ENCODE measurements at regions not wholly inside any gene's neighbourhood (a gene's known extent, or its start where the extent isn't known, plus 50 kb on each side); places are given as distances from the start of the nearest gene placed in this dataset.

GRCh38 chr18:39846265-39846664 lies 2108.8 kb upstream of the PIK3C3 start:
- no peak for DNase-seq (ENCODE audit: low spot score)
- H3K9ac ChIP-seq = no peak overlapping the region
- no peak overlapping the region for H3K4me2 ChIP-seq
- Mint-ChIP-seq H3K36me3 (no peaks in the 10 kb centered on the region), H3K9me3 (peaks cover 4% of the 10 kb centered on the region), H3K4me3 (no peak overlapping the region), H3K4me1 (peaks cover 35% of the 10 kb centered on the region), H3K27ac (no peak overlapping the region), H3K27me3 (ENCODE audit: insufficient read depth, low read depth) (peaks cover 4% of the 10 kb centered on the region)
- no peak overlapping the region for H2AFZ ChIP-seq (replicated peaks)
- peaks cover 29% of the 10 kb centered on the region for H3F3A ChIP-seq (ENCODE audit: low read depth)
- no peak overlapping the region for H3K4me3 ChIP-seq
- no peak overlapping the region for H3K27ac ChIP-seq
- H3K27me3 ChIP-seq = no peaks in the 10 kb centered on the region
- H3K36me3 ChIP-seq = no peaks in the 10 kb centered on the region
- no peaks in the 10 kb centered on the region for H4K20me1 ChIP-seq (ENCODE audit: low read depth)
- no peaks in the 10 kb centered on the region for H3K9me3 ChIP-seq (ENCODE audit: low read depth)
- TF ChIP-seq CTCF (IDR thresholded peaks at IDR 0.05) (no peak), EZH2 (IDR thresholded peaks at IDR 0.05) (no peak), EZH2phosphoT487 (IDR thresholded peaks at IDR 0.05) (no peak)
- peaks cover 39% of the 10 kb centered on the region for H3K4me1 ChIP-seq
- no peaks in the 10 kb centered on the region for H3K79me2 ChIP-seq (ENCODE audit: low read depth)

GRCh38 chr18:39845631-39846030 lies 2109.4 kb upstream of the PIK3C3 start:
- Histone ChIP-seq H3K4me2 (no peak overlapping the region), H3K4me3 (no peak overlapping the region), H3K36me3 (no peaks in the 10 kb centered on the region), H3K9ac (no peak overlapping the region), H3K79me2 (ENCODE audit: low read depth) (no peaks in the 10 kb centered on the region), H2AFZ (replicated peaks) (no peak overlapping the region), H3K27me3 (no peaks in the 10 kb centered on the region), H3K4me1 (peaks cover 45% of the 10 kb centered on the region), H3K27ac (no peak overlapping the region), H4K20me1 (ENCODE audit: low read depth) (no peaks in the 10 kb centered on the region), H3K9me3 (ENCODE audit: low read depth) (no peaks in the 10 kb centered on the region), H3F3A (ENCODE audit: low read depth) (peaks cover 33% of the 10 kb centered on the region)
- peaks cover 42% of the 10 kb centered on the region for H3K4me1 Mint-ChIP-seq
- peaks cover 4% of the 10 kb centered on the region for H3K9me3 Mint-ChIP-seq
- no peak for DNase-seq (ENCODE audit: low spot score)
- TF ChIP-seq CTCF (IDR thresholded peaks at IDR 0.05) = no peak
- no peak for TF ChIP-seq EZH2phosphoT487 (IDR thresholded peaks at IDR 0.05)
- TF ChIP-seq EZH2 (IDR thresholded peaks at IDR 0.05) = no peak
- H3K27ac Mint-ChIP-seq = no peak overlapping the region
- H3K4me3 Mint-ChIP-seq = no peak overlapping the region
- H3K36me3 Mint-ChIP-seq = no peaks in the 10 kb centered on the region
- peaks cover 4% of the 10 kb centered on the region for H3K27me3 Mint-ChIP-seq (ENCODE audit: insufficient read depth, low read depth)

GRCh38 chr18:39845106-39845505 lies 2109.9 kb upstream of the PIK3C3 start:
- Mint-ChIP-seq H3K9me3 (no peaks in the 10 kb centered on the region), H3K27ac (peak overlapping the region; percentile 3), H3K36me3 (no peaks in the 10 kb centered on the region), H3K27me3 (ENCODE audit: insufficient read depth, low read depth) (peaks cover 4% of the 10 kb centered on the region), H3K4me1 (peaks cover 47% of the 10 kb centered on the region), H3K4me3 (no peak overlapping the region)
- no peaks in the 10 kb centered on the region for H3K79me2 ChIP-seq (ENCODE audit: low read depth)
- H3K27ac ChIP-seq = no peak overlapping the region
- H3K4me2 ChIP-seq = peak overlapping the region; percentile 61
- peaks cover 37% of the 10 kb centered on the region for H3F3A ChIP-seq (ENCODE audit: low read depth)
- no peaks in the 10 kb centered on the region for H3K27me3 ChIP-seq
- H3K9ac ChIP-seq = no peak overlapping the region
- TF ChIP-seq CTCF (IDR thresholded peaks at IDR 0.05) (no peak), EZH2phosphoT487 (IDR thresholded peaks at IDR 0.05) (no peak), EZH2 (IDR thresholded peaks at IDR 0.05) (no peak)
- no peak overlapping the region for H2AFZ ChIP-seq (replicated peaks)
- no peak for DNase-seq (ENCODE audit: low spot score)
- no peaks in the 10 kb centered on the region for H3K36me3 ChIP-seq
- H3K4me1 ChIP-seq = peaks cover 50% of the 10 kb centered on the region
- no peaks in the 10 kb centered on the region for H4K20me1 ChIP-seq (ENCODE audit: low read depth)
- H3K9me3 ChIP-seq (ENCODE audit: low read depth) = no peaks in the 10 kb centered on the region
- H3K4me3 ChIP-seq = no peak overlapping the region
